Panc1 (cell line): ENCODE measurements at regions not wholly inside any gene's neighbourhood (a gene's known extent, or its start where the extent isn't known, plus 50 kb on each side); places are given as distances from the start of the nearest gene placed in this dataset.

ENCODE experiments used
- ATAC-seq: fragments of 200-7000 bp; cut with Tn5 transposase; 2 replicates; pipeline ENCODE4 v1.9.1; 2020; ENCODE audit warnings: mild to moderate bottlenecking, moderate library complexity
- BruUV-seq: library from RNA; stranded (reverse); fragments of 400-500 nt; replicated peaks from 2 replicates; lab custom pipeline; 2021; lab: Mats Ljungman, UMichigan
- CTCF ChIA-PET: fragments of 300-600 bp; sonication (Branson Sonifier 250); formaldehyde crosslinking; loops from one replicate; lab custom pipeline; 2022; ENCODE audit warnings: antibody characterized with exemption; lab: Charles Lee
- POLR2A ChIA-PET: fragments of 300-600 bp; sonication (Branson Sonifier 250); formaldehyde crosslinking; loops from one replicate; lab custom pipeline; 2022; ENCODE audit warnings: antibody characterized with exemption; lab: Charles Lee
- DNase-seq: peaks from one replicate; pipeline ENCODE4 v3.0.0-alpha.2; 2010; ENCODE audit warnings: low read depth, low spot score
- H3K27ac ChIP-seq: 2 replicates; pipeline ENCODE4 v1.5.1; 2011; ENCODE audit warnings: mild to moderate bottlenecking, low read length, inconsistent platforms
- H3K27me3 ChIP-seq: fragments of 200-500 bp; sonication (Bioruptor generic); 2 replicates; pipeline ENCODE4 v1.6.0; 2014; ENCODE audit warnings: low read length, inconsistent platforms; ENCODE audit not compliant: control insufficient read depth, insufficient read depth
- H3K36me3 ChIP-seq: fragments of 200-500 bp; sonication (Bioruptor generic); 2 replicates; pipeline ENCODE4 v1.5.1; 2014; ENCODE audit warnings: inconsistent platforms, mild to moderate bottlenecking, low read length, moderate library complexity; ENCODE audit not compliant: control insufficient read depth, insufficient read depth
- H3K4me1 ChIP-seq: 2 replicates; pipeline ENCODE4 v1.5.1; 2011; ENCODE audit warnings: inconsistent platforms, mild to moderate bottlenecking, low read length, moderate library complexity; ENCODE audit not compliant: control insufficient read depth, insufficient read depth
- H3K4me3 ChIP-seq, 2 experiments: 2 replicates each; pipeline ENCODE4 v1.5.1; 2011 to 2012; ENCODE audit warnings: low read depth in 2 of 2, low read length in 2 of 2, mild to moderate bottlenecking in 2 of 2, inconsistent platforms in 1 of 2, moderate library complexity in 1 of 2
- H3K9me3 ChIP-seq: fragments of 200-500 bp; sonication (Bioruptor generic); 2 replicates; pipeline ENCODE4 v1.5.1; 2014; ENCODE audit warnings: low read depth, mild to moderate bottlenecking, inconsistent platforms, low read length, moderate library complexity; ENCODE audit not compliant: control insufficient read depth, insufficient read depth
- POLR2AphosphoS5 ChIP-seq: IDR thresholded peaks from 2 replicates; pipeline ENCODE4 v1.6.1; 2012; ENCODE audit warnings: mild to moderate bottlenecking, low read depth, low read length, moderate library complexity
- SIN3A ChIP-seq: IDR thresholded peaks from 2 replicates; pipeline ENCODE4 v1.6.1; 2012; ENCODE audit warnings: low read depth, mild to moderate bottlenecking, low read length, moderate library complexity, borderline replicate concordance; ENCODE audit not compliant: insufficient read depth
- TCF7L2 ChIP-seq: IDR thresholded peaks from 2 replicates; pipeline ENCODE4 v1.6.1; 2011; ENCODE audit warnings: mild to moderate bottlenecking, low read depth, low read length, inconsistent platforms
- in situ Hi-C: cut with HindIII; loops from 2 replicates; pipeline ENCODE4 v1.10.0; 2016; ENCODE audit warnings: low sequenced_read_pairs, low pct_unique_long_range_greater_than_20kb
- intact Hi-C: fragments of 100-400 bp; cut with micrococcal nuclease; formaldehyde crosslinking; loops from one replicate; pipeline ENCODE4 v1.10.0; 2022; ENCODE audit not compliant: unreplicated experiment
- TF ChIP-seq, protein P1 (sequence below), 2 experiments: IDR thresholded peaks; 2 replicates each; pipeline ENCODE4 v1.6.1; 2011 to 2012; ENCODE audit warnings: low read depth in 2 of 2, control low read depth in 1 of 2, low read length in 1 of 2, mild to moderate bottlenecking in 1 of 2, moderate library complexity in 1 of 2; ENCODE audit not compliant: insufficient read depth in 1 of 2
- TF ChIP-seq, protein P2 (sequence below): fragments of 450-650 bp; IDR thresholded peaks from 2 replicates; pipeline ENCODE4 v1.5.1; 2017; ENCODE audit warnings: mild to moderate bottlenecking

GRCh38 chr1:60402216-60402615 is 328.6 kb upstream of the C1orf87 start:
- no TSS peak for BruUV-seq
- ChIA-PET CTCF (no interaction called here), POLR2A (no interaction called here)
- TF ChIP-seq TCF7L2 (no peak), SIN3A (no peak), POLR2AphosphoS5 (no peak)
- TF ChIP-seq, protein P1, sequence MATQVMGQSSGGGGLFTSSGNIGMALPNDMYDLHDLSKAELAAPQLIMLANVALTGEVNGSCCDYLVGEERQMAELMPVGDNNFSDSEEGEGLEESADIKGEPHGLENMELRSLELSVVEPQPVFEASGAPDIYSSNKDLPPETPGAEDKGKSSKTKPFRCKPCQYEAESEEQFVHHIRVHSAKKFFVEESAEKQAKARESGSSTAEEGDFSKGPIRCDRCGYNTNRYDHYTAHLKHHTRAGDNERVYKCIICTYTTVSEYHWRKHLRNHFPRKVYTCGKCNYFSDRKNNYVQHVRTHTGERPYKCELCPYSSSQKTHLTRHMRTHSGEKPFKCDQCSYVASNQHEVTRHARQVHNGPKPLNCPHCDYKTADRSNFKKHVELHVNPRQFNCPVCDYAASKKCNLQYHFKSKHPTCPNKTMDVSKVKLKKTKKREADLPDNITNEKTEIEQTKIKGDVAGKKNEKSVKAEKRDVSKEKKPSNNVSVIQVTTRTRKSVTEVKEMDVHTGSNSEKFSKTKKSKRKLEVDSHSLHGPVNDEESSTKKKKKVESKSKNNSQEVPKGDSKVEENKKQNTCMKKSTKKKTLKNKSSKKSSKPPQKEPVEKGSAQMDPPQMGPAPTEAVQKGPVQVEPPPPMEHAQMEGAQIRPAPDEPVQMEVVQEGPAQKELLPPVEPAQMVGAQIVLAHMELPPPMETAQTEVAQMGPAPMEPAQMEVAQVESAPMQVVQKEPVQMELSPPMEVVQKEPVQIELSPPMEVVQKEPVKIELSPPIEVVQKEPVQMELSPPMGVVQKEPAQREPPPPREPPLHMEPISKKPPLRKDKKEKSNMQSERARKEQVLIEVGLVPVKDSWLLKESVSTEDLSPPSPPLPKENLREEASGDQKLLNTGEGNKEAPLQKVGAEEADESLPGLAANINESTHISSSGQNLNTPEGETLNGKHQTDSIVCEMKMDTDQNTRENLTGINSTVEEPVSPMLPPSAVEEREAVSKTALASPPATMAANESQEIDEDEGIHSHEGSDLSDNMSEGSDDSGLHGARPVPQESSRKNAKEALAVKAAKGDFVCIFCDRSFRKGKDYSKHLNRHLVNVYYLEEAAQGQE (IDR thresholded peaks at IDR 0.05; ENCODE audit: insufficient read depth in 1 of 2, low read depth in 2 of 2, low read length in 1 of 2), result no peak
- TF ChIP-seq, protein P2, sequence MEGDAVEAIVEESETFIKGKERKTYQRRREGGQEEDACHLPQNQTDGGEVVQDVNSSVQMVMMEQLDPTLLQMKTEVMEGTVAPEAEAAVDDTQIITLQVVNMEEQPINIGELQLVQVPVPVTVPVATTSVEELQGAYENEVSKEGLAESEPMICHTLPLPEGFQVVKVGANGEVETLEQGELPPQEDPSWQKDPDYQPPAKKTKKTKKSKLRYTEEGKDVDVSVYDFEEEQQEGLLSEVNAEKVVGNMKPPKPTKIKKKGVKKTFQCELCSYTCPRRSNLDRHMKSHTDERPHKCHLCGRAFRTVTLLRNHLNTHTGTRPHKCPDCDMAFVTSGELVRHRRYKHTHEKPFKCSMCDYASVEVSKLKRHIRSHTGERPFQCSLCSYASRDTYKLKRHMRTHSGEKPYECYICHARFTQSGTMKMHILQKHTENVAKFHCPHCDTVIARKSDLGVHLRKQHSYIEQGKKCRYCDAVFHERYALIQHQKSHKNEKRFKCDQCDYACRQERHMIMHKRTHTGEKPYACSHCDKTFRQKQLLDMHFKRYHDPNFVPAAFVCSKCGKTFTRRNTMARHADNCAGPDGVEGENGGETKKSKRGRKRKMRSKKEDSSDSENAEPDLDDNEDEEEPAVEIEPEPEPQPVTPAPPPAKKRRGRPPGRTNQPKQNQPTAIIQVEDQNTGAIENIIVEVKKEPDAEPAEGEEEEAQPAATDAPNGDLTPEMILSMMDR, result no peak
- intact Hi-C loops, result no loop called here
- Histone ChIP-seq H3K36me3 (no peaks in the 10 kb centered on the region), H3K27me3 (no peaks in the 10 kb centered on the region), H3K9me3 (no peaks in the 10 kb centered on the region), H3K27ac (no peak overlapping the region), H3K4me3 (no peak overlapping the region), H3K4me1 (no peaks in the 10 kb centered on the region)
- ATAC-seq (no peak), DNase-seq (no peak)
- in situ Hi-C loops, result no loop called here

GRCh38 chr1:60394436-60394835 is 320.9 kb upstream of the C1orf87 start:
- ChIA-PET POLR2A (no interaction called here), CTCF (no interaction called here)
- no TSS peak for BruUV-seq
- Histone ChIP-seq H3K9me3 (no peaks in the 10 kb centered on the region), H3K27ac (no peak overlapping the region), H3K4me3 (no peak overlapping the region), H3K4me1 (no peaks in the 10 kb centered on the region), H3K27me3 (no peaks in the 10 kb centered on the region), H3K36me3 (no peaks in the 10 kb centered on the region)
- TF ChIP-seq TCF7L2, result no peak
- intact Hi-C loops, result no loop called here
- DNase-seq (no peak), ATAC-seq (no peak)
- in situ Hi-C loops, result no loop called here

DNA sequence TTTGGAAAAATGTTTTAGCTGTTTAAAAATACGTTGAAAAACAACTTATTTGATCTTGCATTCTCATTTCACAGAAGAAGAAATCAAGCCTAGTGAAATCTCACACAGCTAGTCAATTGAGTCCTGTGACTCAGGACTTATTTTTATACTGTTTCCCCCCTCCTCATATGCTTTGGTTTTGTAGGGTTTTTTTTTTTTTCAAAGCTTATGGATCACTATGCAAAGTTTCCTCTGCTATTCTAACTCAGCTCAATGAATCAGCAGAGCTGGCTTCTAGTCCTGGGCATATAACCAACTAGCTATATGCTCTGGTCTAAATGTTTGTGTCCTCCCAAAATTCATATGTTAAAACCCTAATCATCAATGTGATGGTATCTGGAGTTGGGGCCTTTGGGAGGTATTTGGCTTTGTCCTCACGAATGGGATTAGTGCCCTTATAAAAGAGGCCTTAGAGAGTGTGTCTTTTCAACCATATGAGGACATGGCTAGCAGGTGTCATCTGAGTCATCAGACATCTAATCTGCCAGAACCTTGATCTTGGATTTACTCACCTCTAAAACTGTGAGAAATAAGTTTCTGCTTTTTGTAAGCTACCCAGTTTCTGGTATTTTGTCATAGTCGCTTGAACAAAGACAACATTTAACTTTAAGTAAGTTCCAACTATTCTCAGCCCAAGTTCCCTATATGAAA is 317.2 kb upstream of the C1orf87 start:
- POLR2A ChIA-PET, result no interaction called here

More for the DNA sequence above, 317.2 kb upstream of the C1orf87 start:
- ATAC-seq (no peak), DNase-seq (no peak)
- Histone ChIP-seq H3K27me3 (no peaks in the 10 kb centered on the region), H3K9me3 (no peaks in the 10 kb centered on the region), H3K4me3 (no peak overlapping the region), H3K36me3 (no peaks in the 10 kb centered on the region), H3K4me1 (no peaks in the 10 kb centered on the region), H3K27ac (no peak overlapping the region)
- CTCF ChIA-PET, result no interaction called here
- in situ Hi-C loops, result no loop called here
- BruUV-seq, result no TSS peak
- intact Hi-C loops, result no loop called here
- TF ChIP-seq POLR2AphosphoS5 (no peak), SIN3A (no peak), TCF7L2 (no peak)
- TF ChIP-seq, protein P1 (IDR thresholded peaks at IDR 0.05; ENCODE audit: insufficient read depth in 1 of 2, low read depth in 2 of 2, low read length in 1 of 2), result no peak
- TF ChIP-seq, protein P2, result no peak
